HL-60/S4 treated with phorbol 12-myristate 13-acetate at 8.2 ng/mL for 4 days and 3 days (cell line): ENCODE measurements at regions not wholly inside any gene's neighbourhood (a gene's known extent, or its start where the extent isn't known, plus 50 kb on each side); places are given as distances from the start of the nearest gene placed in this dataset.

Experiments
- in situ Hi-C: fragments of 300-500 bp; cut with MboI; formaldehyde crosslinking; loops from 2 replicates; pipeline ENCODE4 v1.15.0; 2022; ENCODE audit warnings: low sequenced_read_pairs

- in situ Hi-C loops: loop anchor here (10.0 kb wide), 1 partner anchor 512 kb away; no protein-coding TSS in a partner anchor
Measured at GRCh38 chr6:168886964-168887363, 366.7 kb downstream of the THBS2 start.

- in situ Hi-C loops: loop anchor here (10.0 kb wide), 1 partner anchor 511 kb away; no protein-coding TSS in a partner anchor
Measured at GRCh38 chr6:168885751-168886742, 367.6 kb downstream of the THBS2 start.

GRCh38 chr6:168885196-168885595 lies 368.4 kb downstream of the THBS2 start:
- in situ Hi-C loops: loop anchor here (10.0 kb wide), 1 partner anchor 510 kb away; no protein-coding TSS in a partner anchor

GRCh38 chr6:168884646-168885086 lies 369.0 kb downstream of the THBS2 start:
- in situ Hi-C loops: loop anchor here (10.0 kb wide), 1 partner anchor 510 kb away; no protein-coding TSS in a partner anchor

GRCh38 chr6:168884050-168884645 lies 369.5 kb downstream of the THBS2 start:
- in situ Hi-C loops: loop anchor here (10.0 kb wide), 1 partner anchor 509 kb away; no protein-coding TSS in a partner anchor

GRCh38 chr6:168883410-168884049 lies 370.1 kb downstream of the THBS2 start:
- in situ Hi-C loops: loop anchor here (10.0 kb wide), 1 partner anchor 509 kb away; no protein-coding TSS in a partner anchor

GRCh38 chr6:168880271-168880670 lies 373.4 kb downstream of the THBS2 start:
- in situ Hi-C loops: loop anchor here (10.0 kb wide), 1 partner anchor 505 kb away; no protein-coding TSS in a partner anchor

GRCh38 chr6:168877821-168878282 lies 375.8 kb downstream of the THBS2 start:
- in situ Hi-C loops: no loop called here

- in situ Hi-C loops: no loop called here
Measured at GRCh38 chr6:168876956-168877355, 376.7 kb downstream of the THBS2 start.

- in situ Hi-C loops: no loop called here
Measured at GRCh38 chr6:168875811-168876576, 377.7 kb downstream of the THBS2 start.

GRCh38 chr6:168874637-168875036 lies 379.0 kb downstream of the THBS2 start:
- in situ Hi-C loops: no loop called here

GRCh38 chr6:168873278-168874190 lies 380.1 kb downstream of the THBS2 start:
- in situ Hi-C loops: no loop called here

- in situ Hi-C loops: no loop called here
Measured at GRCh38 chr6:168871642-168872315, 381.9 kb downstream of the THBS2 start.

- in situ Hi-C loops: no loop called here
Measured at GRCh38 chr6:168870982-168871381, 382.7 kb downstream of the THBS2 start.

- in situ Hi-C loops: no loop called here
Measured at GRCh38 chr6:168867247-168868102, 386.2 kb downstream of the THBS2 start.

- in situ Hi-C loops: no loop called here
Measured at GRCh38 chr6:168866534-168866933, 387.1 kb downstream of the THBS2 start.

- in situ Hi-C loops: no loop called here
Measured at GRCh38 chr6:168865522-168865921, 388.1 kb downstream of the THBS2 start.
